ENCODE measurements at regions not wholly inside any gene's neighbourhood (a gene's known extent, or its start where the extent isn't known, plus 50 kb on each side); places are given as distances from the start of the nearest gene placed in this dataset.

DNA sequence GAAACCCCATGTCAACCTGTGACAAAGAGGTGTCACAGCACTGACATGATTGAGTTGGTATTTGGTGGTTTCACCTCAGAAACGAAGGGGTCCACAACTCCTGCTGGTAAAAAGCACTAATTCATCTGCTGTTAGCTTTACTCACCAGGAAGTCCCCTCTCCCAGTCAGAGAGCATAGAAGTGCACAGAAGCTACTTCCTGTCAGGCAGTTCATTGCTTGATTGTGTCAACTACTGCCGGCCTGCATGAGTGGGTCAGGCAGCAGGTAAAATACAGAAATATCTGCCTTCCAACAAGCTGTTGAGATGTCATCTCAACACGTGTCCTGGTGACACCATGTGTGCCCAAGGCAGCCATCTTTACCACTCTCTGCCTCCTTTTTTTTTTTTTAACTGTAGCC is 596.6 kb upstream of the NR2F2 start:
- no peak overlapping the region for H3K27ac ChIP-seq (ENCODE audit: low read depth, low read length, poor library complexity, severe bottlenecking)
- H3K4me1 ChIP-seq (ENCODE audit: insufficient read depth, low read length, severe bottlenecking), result no peaks in the 10 kb centered on the region
- no peaks in the 10 kb centered on the region for H3K27me3 ChIP-seq (ENCODE audit: insufficient read depth, low read length)
- no peak overlapping the region for H3K4me2 ChIP-seq (ENCODE audit: low read length)
- no peaks in the 10 kb centered on the region for H3K79me2 ChIP-seq (ENCODE audit: insufficient read depth, low read length)
- no peaks in the 10 kb centered on the region for H4K20me1 ChIP-seq (ENCODE audit: insufficient read depth, low read length)
- H3K9ac ChIP-seq (ENCODE audit: low read length), result no peak overlapping the region
- H3F3A ChIP-seq (ENCODE audit: insufficient read depth, low read length), result no peaks in the 10 kb centered on the region
- H3K4me3 ChIP-seq (ENCODE audit: low read depth, low read length, poor library complexity, severe bottlenecking), result no peak overlapping the region
- TF ChIP-seq EZH2 (IDR thresholded peaks at IDR 0.05; ENCODE audit: borderline replicate concordance, low read length), result no peak
- TF ChIP-seq, protein P1, sequence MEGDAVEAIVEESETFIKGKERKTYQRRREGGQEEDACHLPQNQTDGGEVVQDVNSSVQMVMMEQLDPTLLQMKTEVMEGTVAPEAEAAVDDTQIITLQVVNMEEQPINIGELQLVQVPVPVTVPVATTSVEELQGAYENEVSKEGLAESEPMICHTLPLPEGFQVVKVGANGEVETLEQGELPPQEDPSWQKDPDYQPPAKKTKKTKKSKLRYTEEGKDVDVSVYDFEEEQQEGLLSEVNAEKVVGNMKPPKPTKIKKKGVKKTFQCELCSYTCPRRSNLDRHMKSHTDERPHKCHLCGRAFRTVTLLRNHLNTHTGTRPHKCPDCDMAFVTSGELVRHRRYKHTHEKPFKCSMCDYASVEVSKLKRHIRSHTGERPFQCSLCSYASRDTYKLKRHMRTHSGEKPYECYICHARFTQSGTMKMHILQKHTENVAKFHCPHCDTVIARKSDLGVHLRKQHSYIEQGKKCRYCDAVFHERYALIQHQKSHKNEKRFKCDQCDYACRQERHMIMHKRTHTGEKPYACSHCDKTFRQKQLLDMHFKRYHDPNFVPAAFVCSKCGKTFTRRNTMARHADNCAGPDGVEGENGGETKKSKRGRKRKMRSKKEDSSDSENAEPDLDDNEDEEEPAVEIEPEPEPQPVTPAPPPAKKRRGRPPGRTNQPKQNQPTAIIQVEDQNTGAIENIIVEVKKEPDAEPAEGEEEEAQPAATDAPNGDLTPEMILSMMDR (IDR thresholded peaks at IDR 0.05; ENCODE audit: low read length), result no peak
- no peaks in the 10 kb centered on the region for H3K9me3 ChIP-seq (ENCODE audit: low read length)
- H3K9me2 ChIP-seq (ENCODE audit: low read depth, low read length), result no peaks in the 10 kb centered on the region
- no peaks in the 10 kb centered on the region for H3K36me3 ChIP-seq (ENCODE audit: insufficient read depth, low read length)
- no peak overlapping the region for H2AFZ ChIP-seq (ENCODE audit: low read length)

DNA sequence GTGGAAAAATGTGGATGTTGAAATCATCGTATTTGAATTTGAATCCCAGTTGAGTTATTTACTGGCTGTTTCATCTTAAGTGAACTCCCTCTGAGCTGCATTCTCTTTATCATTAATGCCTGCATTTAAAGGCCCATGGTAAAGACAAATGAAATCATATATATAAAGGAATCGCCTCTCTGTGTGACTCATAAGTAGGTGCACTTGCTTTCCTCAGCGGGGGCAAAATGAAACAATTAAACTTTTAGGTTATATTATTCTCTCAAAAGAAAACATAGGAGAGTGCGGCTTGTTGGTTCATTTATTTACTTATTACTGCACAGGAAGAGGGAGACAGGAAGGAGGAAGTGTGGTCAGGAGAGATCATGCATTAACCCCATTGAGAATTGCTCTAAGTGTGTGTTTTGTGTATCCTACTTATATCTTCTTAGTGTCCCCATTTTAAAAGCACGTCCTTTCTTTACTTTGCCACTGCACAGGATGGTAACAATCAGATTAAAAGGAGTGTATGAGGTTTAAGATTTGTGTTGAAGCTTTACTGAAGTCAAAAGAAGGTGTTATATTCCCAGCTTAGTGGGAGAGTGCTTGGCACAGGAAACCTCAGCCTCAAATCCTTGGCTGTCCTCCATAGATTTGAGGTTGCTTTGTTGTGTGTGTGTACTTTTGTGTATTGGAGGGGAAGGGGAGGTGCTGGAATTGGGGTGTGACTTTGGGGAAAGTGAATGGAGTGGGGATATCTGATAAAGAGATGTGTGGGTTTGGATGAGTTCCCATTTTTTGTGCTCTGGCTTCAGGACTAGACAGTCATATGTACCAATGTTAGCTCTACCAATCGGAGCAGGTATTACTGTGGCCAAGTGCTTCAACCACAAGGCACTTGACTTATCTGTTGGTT is 595.8 kb upstream of the NR2F2 start:
- H3K27me3 ChIP-seq (ENCODE audit: insufficient read depth, low read length), result no peaks in the 10 kb centered on the region
- no peaks in the 10 kb centered on the region for H3K36me3 ChIP-seq (ENCODE audit: insufficient read depth, low read length)
- H3K27ac ChIP-seq (ENCODE audit: low read depth, low read length, poor library complexity, severe bottlenecking), result no peak overlapping the region
- H3K79me2 ChIP-seq (ENCODE audit: insufficient read depth, low read length), result no peaks in the 10 kb centered on the region
- H4K20me1 ChIP-seq (ENCODE audit: insufficient read depth, low read length), result no peaks in the 10 kb centered on the region
- H3K4me2 ChIP-seq (ENCODE audit: low read length), result no peak overlapping the region
- no peaks in the 10 kb centered on the region for H3K9me2 ChIP-seq (ENCODE audit: low read depth, low read length)
- no peak for TF ChIP-seq EZH2 (IDR thresholded peaks at IDR 0.05; ENCODE audit: borderline replicate concordance, low read length)
- TF ChIP-seq, protein P1 (IDR thresholded peaks at IDR 0.05; ENCODE audit: low read length), result no peak
- no peaks in the 10 kb centered on the region for H3K4me1 ChIP-seq (ENCODE audit: insufficient read depth, low read length, severe bottlenecking)
- H2AFZ ChIP-seq (ENCODE audit: low read length), result no peak overlapping the region
- no peak overlapping the region for H3K9ac ChIP-seq (ENCODE audit: low read length)
- no peaks in the 10 kb centered on the region for H3K9me3 ChIP-seq (ENCODE audit: low read length)
- no peaks in the 10 kb centered on the region for H3F3A ChIP-seq (ENCODE audit: insufficient read depth, low read length)
- H3K4me3 ChIP-seq (ENCODE audit: low read depth, low read length, poor library complexity, severe bottlenecking), result no peak overlapping the region

DNA sequence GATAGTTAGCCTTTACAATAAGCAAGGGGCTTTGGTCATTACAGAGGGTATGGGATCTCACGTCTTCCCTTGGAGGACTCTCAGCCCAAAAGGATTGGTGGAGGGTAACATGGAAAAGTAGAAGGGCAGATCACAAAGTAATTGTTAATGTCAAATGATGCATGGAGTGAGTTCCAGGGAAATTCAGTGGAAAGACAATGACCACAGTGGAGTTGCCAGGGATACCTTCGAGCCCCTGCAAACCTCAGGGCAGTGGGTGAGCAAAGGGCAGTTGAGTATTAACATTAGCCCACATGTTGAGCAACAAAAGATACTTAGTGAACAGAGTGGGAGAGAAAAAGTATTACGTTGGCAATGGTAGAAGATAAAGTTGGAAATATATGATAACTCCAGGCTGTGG is 593.4 kb upstream of the NR2F2 start:
- no peaks in the 10 kb centered on the region for H3K9me3 ChIP-seq (ENCODE audit: low read length)
- H3K9ac ChIP-seq (ENCODE audit: low read length), result no peak overlapping the region
- no peaks in the 10 kb centered on the region for H3K27me3 ChIP-seq (ENCODE audit: insufficient read depth, low read length)
- no peaks in the 10 kb centered on the region for H3K36me3 ChIP-seq (ENCODE audit: insufficient read depth, low read length)
- H2AFZ ChIP-seq (ENCODE audit: low read length), result no peak overlapping the region
- no peak overlapping the region for H3K4me3 ChIP-seq (ENCODE audit: low read depth, low read length, poor library complexity, severe bottlenecking)
- H3K27ac ChIP-seq (ENCODE audit: low read depth, low read length, poor library complexity, severe bottlenecking), result no peak overlapping the region
- H3K4me1 ChIP-seq (ENCODE audit: insufficient read depth, low read length, severe bottlenecking), result no peaks in the 10 kb centered on the region
- no peak overlapping the region for H3K4me2 ChIP-seq (ENCODE audit: low read length)
- H3F3A ChIP-seq (ENCODE audit: insufficient read depth, low read length), result no peaks in the 10 kb centered on the region
- TF ChIP-seq, protein P1 (IDR thresholded peaks at IDR 0.05; ENCODE audit: low read length), result no peak
- TF ChIP-seq EZH2 (IDR thresholded peaks at IDR 0.05; ENCODE audit: borderline replicate concordance, low read length), result no peak
- H4K20me1 ChIP-seq (ENCODE audit: insufficient read depth, low read length), result no peaks in the 10 kb centered on the region
- no peaks in the 10 kb centered on the region for H3K9me2 ChIP-seq (ENCODE audit: low read depth, low read length)
- no peaks in the 10 kb centered on the region for H3K79me2 ChIP-seq (ENCODE audit: insufficient read depth, low read length)
